Lower leg skin (tissue), 3 donors: ENCODE measurements at regions not wholly inside any gene's neighbourhood (a gene's known extent, or its start where the extent isn't known, plus 50 kb on each side); places are given as distances from the start of the nearest gene placed in this dataset.

ENCODE experiments used
- POLR2A ChIP-seq, 2 donors: fragments of 450-650 bp; IDR thresholded peaks; one replicate each; pipeline ENCODE4 v1.6.1; 2016 to 2017; ENCODE audit warnings: antibody characterized with exemption in 2 of 2, mild to moderate bottlenecking in 1 of 2, moderate library complexity in 1 of 2
- TF ChIP-seq, protein P1 (sequence below), 3 donors: fragments of 450-650 bp; IDR thresholded peaks; one replicate each; pipeline ENCODE4 v1.5.1; 2016; ENCODE audit warnings: antibody characterized with exemption in 3 of 3, mild to moderate bottlenecking in 3 of 3, moderate library complexity in 2 of 3

DNA sequence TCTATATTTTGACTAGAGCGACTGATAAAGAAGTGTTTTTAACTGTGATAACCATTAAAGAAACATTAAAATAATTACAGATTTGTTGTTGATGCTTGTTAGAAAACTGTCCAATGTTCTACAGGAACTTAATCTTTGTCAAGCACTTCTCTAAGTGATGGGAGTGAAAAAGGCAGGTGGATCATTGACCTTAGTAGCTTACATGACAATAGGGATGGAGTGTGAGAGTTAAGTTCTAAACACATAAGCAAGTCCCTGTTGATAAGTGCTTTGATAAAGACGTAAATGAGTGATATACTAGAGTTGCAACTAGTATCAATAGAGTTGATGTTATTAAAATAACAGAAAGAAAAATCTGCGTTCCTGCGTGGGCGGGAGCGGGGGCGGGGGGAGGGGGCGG lies 931.5 kb upstream of the EPHA7 start:
- TF ChIP-seq, protein P1, sequence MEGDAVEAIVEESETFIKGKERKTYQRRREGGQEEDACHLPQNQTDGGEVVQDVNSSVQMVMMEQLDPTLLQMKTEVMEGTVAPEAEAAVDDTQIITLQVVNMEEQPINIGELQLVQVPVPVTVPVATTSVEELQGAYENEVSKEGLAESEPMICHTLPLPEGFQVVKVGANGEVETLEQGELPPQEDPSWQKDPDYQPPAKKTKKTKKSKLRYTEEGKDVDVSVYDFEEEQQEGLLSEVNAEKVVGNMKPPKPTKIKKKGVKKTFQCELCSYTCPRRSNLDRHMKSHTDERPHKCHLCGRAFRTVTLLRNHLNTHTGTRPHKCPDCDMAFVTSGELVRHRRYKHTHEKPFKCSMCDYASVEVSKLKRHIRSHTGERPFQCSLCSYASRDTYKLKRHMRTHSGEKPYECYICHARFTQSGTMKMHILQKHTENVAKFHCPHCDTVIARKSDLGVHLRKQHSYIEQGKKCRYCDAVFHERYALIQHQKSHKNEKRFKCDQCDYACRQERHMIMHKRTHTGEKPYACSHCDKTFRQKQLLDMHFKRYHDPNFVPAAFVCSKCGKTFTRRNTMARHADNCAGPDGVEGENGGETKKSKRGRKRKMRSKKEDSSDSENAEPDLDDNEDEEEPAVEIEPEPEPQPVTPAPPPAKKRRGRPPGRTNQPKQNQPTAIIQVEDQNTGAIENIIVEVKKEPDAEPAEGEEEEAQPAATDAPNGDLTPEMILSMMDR (IDR thresholded peaks at IDR 0.05), result no peak
- TF ChIP-seq POLR2A (IDR thresholded peaks at IDR 0.05), result no peak
